ENCODE measurements at regions not wholly inside any gene's neighbourhood (a gene's known extent, or its start where the extent isn't known, plus 50 kb on each side); places are given as distances from the start of the nearest gene placed in this dataset.

DNA sequence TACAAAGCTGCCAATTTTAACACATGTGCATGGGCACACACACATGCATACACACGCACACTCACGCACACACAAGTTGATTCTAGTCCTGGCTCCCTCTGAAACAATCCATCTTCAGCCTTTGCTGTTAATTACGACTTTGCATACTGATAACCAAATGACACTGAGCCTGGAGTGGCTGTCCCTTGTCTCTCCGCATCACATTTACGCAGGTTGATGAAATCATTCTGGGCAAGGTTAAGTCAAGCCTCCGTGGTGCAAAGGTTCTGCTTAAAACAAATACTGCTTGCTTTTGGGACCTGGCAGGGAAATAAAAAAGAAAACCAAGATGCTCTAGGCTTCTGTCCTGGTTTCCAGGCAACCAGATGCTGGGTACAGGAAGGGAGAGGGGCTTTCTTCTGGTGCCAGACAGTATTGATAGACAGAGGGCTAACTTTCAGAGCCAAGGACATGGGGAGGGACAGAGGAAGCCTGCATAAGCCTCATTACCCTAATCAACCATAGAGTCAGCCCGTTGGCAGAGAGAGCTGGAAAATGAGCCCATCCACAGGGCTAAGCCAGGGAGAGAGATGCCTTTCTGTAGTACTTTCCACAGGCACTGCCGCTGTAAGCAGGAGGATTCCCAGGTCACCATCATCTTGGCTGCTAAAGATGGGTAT is 233.0 kb downstream of the WDR11 start:
- Histone ChIP-seq H3K4me2 (no peak overlapping the region), H3K4me1 (ENCODE audit: insufficient read depth) (peaks cover 5% of the 10 kb centered on the region; the same call in 1 of the 2 replicates), H3K27me3 (ENCODE audit: insufficient read depth) (no peaks in the 10 kb centered on the region), H3K36me3 (ENCODE audit: insufficient read depth) (no peaks in the 10 kb centered on the region), H3K79me2 (replicated peaks; ENCODE audit: insufficient read depth) (no peaks in the 10 kb centered on the region), H4K20me1 (replicated peaks; ENCODE audit: insufficient read depth) (no peaks in the 10 kb centered on the region), H3K27ac (ENCODE audit: low read depth) (no peak overlapping the region), H3K4me3 (no peak overlapping the region), H3F3A (replicated peaks; ENCODE audit: low read depth) (no peaks in the 10 kb centered on the region), H2AFZ (no peak overlapping the region), H3K9me2 (ENCODE audit: insufficient read depth) (peaks cover 6% of the 10 kb centered on the region; the same call in 1 of the 2 replicates)
- ATAC-seq, result no peak
- TF ChIP-seq JUNB (IDR thresholded peaks at IDR 0.05; ENCODE audit: unreplicated experiment) (no peak), CREB1 (CRISPR knock-in tag; IDR thresholded peaks at IDR 0.05; ENCODE audit: low read depth) (no peak), ZNF331 (CRISPR knock-in tag; IDR thresholded peaks at IDR 0.05; ENCODE audit: low read depth) (no peak), EZH2phosphoT487 (IDR thresholded peaks at IDR 0.05; ENCODE audit: unreplicated experiment) (no peak), POLR2AphosphoS5 (IDR thresholded peaks at IDR 0.05; ENCODE audit: low read depth) (no peak), ETS1 (IDR thresholded peaks at IDR 0.05) (no peak), STAT1 (IDR thresholded peaks at IDR 0.05; ENCODE audit: unreplicated experiment) (no peak), EZH2 (IDR thresholded peaks at IDR 0.05; ENCODE audit: low read depth, unreplicated experiment) (no peak), CTCF (conservative IDR thresholded peaks at IDR 0.05; ENCODE audit: low read depth in 2 of 2) (no peak), ZNF114 (CRISPR knock-in tag; IDR thresholded peaks at IDR 0.05) (no peak), NANOG (IDR thresholded peaks at IDR 0.05; ENCODE audit: borderline replicate concordance) (no peak)
- TF ChIP-seq, protein P1, sequence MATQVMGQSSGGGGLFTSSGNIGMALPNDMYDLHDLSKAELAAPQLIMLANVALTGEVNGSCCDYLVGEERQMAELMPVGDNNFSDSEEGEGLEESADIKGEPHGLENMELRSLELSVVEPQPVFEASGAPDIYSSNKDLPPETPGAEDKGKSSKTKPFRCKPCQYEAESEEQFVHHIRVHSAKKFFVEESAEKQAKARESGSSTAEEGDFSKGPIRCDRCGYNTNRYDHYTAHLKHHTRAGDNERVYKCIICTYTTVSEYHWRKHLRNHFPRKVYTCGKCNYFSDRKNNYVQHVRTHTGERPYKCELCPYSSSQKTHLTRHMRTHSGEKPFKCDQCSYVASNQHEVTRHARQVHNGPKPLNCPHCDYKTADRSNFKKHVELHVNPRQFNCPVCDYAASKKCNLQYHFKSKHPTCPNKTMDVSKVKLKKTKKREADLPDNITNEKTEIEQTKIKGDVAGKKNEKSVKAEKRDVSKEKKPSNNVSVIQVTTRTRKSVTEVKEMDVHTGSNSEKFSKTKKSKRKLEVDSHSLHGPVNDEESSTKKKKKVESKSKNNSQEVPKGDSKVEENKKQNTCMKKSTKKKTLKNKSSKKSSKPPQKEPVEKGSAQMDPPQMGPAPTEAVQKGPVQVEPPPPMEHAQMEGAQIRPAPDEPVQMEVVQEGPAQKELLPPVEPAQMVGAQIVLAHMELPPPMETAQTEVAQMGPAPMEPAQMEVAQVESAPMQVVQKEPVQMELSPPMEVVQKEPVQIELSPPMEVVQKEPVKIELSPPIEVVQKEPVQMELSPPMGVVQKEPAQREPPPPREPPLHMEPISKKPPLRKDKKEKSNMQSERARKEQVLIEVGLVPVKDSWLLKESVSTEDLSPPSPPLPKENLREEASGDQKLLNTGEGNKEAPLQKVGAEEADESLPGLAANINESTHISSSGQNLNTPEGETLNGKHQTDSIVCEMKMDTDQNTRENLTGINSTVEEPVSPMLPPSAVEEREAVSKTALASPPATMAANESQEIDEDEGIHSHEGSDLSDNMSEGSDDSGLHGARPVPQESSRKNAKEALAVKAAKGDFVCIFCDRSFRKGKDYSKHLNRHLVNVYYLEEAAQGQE (IDR thresholded peaks at IDR 0.05; ENCODE audit: unreplicated experiment), result no peak
- TF ChIP-seq, protein P2, sequence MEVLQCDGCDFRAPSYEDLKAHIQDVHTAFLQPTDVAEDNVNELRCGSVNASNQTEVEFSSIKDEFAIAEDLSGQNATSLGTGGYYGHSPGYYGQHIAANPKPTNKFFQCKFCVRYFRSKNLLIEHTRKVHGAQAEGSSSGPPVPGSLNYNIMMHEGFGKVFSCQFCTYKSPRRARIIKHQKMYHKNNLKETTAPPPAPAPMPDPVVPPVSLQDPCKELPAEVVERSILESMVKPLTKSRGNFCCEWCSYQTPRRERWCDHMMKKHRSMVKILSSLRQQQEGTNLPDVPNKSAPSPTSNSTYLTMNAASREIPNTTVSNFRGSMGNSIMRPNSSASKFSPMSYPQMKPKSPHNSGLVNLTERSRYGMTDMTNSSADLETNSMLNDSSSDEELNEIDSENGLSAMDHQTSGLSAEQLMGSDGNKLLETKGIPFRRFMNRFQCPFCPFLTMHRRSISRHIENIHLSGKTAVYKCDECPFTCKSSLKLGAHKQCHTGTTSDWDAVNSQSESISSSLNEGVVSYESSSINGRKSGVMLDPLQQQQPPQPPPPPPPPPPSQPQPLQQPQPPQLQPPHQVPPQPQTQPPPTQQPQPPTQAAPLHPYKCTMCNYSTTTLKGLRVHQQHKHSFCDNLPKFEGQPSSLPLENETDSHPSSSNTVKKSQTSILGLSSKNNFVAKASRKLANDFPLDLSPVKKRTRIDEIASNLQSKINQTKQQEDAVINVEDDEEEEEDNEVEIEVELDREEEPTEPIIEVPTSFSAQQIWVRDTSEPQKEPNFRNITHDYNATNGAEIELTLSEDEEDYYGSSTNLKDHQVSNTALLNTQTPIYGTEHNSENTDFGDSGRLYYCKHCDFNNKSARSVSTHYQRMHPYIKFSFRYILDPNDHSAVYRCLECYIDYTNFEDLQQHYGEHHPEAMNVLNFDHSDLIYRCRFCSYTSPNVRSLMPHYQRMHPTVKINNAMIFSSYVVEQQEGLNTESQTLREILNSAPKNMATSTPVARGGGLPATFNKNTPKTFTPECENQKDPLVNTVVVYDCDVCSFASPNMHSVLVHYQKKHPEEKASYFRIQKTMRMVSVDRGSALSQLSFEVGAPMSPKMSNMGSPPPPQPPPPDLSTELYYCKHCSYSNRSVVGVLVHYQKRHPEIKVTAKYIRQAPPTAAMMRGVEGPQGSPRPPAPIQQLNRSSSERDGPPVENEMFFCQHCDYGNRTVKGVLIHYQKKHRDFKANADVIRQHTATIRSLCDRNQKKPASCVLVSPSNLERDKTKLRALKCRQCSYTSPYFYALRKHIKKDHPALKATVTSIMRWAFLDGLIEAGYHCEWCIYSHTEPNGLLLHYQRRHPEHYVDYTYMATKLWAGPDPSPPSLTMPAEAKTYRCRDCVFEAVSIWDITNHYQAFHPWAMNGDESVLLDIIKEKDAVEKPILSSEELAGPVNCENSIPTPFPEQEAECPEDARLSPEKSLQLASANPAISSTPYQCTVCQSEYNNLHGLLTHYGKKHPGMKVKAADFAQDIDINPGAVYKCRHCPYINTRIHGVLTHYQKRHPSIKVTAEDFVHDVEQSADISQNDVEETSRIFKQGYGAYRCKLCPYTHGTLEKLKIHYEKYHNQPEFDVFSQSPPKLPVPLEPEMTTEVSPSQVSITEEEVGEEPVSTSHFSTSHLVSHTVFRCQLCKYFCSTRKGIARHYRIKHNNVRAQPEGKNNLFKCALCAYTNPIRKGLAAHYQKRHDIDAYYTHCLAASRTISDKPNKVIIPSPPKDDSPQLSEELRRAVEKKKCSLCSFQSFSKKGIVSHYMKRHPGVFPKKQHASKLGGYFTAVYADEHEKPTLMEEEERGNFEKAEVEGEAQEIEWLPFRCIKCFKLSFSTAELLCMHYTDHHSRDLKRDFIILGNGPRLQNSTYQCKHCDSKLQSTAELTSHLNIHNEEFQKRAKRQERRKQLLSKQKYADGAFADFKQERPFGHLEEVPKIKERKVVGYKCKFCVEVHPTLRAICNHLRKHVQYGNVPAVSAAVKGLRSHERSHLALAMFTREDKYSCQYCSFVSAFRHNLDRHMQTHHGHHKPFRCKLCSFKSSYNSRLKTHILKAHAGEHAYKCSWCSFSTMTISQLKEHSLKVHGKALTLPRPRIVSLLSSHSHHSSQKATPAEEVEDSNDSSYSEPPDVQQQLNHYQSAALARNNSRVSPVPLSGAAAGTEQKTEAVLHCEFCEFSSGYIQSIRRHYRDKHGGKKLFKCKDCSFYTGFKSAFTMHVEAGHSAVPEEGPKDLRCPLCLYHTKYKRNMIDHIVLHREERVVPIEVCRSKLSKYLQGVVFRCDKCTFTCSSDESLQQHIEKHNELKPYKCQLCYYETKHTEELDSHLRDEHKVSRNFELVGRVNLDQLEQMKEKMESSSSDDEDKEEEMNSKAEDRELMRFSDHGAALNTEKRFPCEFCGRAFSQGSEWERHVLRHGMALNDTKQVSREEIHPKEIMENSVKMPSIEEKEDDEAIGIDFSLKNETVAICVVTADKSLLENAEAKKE (CRISPR knock-in tag; IDR thresholded peaks at IDR 0.05), result no peak
- H3K9me3 Mint-ChIP-seq, result 0 out of 3 replicates have a peak, but pooled peaks cover 3% of the 10 kb centered on the region
- no peak overlapping the region for H3K27ac Mint-ChIP-seq
- no peak for DNase-seq (ENCODE audit: low spot score)
- H3K36me3 Mint-ChIP-seq (ENCODE audit: low read depth), result no peaks in the 10 kb centered on the region; the same call in 2 of the 3 replicates
- H3K4me3 Mint-ChIP-seq, result no peak overlapping the region
- peaks cover 20% of the 10 kb centered on the region for H3K4me1 Mint-ChIP-seq
- peaks cover 3% of the 10 kb centered on the region for H3K27me3 Mint-ChIP-seq (ENCODE audit: insufficient read depth, low read depth, poor library complexity)

Data from GM23338 (cell line).